DOHH2 (cell line): ENCODE measurements at regions not wholly inside any gene's neighbourhood (a gene's known extent, or its start where the extent isn't known, plus 50 kb on each side); places are given as distances from the start of the nearest gene placed in this dataset.
"Not testable (repeated sequence)": the region's sequence is repeated elsewhere in the genome, so short reads cannot be mapped to it uniquely, and the experiment has no call there.

Experiments used
- H3F3A ChIP-seq: fragments of 200-600 bp; sonication (generic), shearing (Covaris generic); 2 replicates; pipeline ENCODE4 v1.6.0; 2016; ENCODE audit warnings: antibody characterized with exemption, mild to moderate bottlenecking; ENCODE audit not compliant: control insufficient read depth, insufficient read depth
- H3K27ac ChIP-seq: fragments of 200-600 bp; sonication (generic); 2 replicates; pipeline ENCODE4 v1.5.1; 2014; ENCODE audit warnings: low read depth, mild to moderate bottlenecking, low read length, moderate library complexity
- H3K27me3 ChIP-seq: fragments of 200-600 bp; sonication (generic); 2 replicates; pipeline ENCODE4 v1.6.1; 2014; ENCODE audit warnings: mild to moderate bottlenecking, low read length, mixed read lengths; ENCODE audit not compliant: control insufficient read depth
- H3K36me3 ChIP-seq: fragments of 200-600 bp; sonication (generic); 2 replicates; pipeline ENCODE4 v1.6.1; 2014; ENCODE audit warnings: mild to moderate bottlenecking, low read length, moderate library complexity, mixed read lengths; ENCODE audit not compliant: control insufficient read depth
- H3K4me1 ChIP-seq: fragments of 200-600 bp; sonication (generic); 2 replicates; pipeline ENCODE4 v1.6.1; 2014; ENCODE audit warnings: mild to moderate bottlenecking, low read length, mixed read lengths; ENCODE audit not compliant: control insufficient read depth
- H3K4me2 ChIP-seq: fragments of 200-600 bp; sonication (generic); 2 replicates; pipeline ENCODE4 v1.6.0; 2014; ENCODE audit warnings: mild to moderate bottlenecking, low read length, moderate library complexity
- H3K4me3 ChIP-seq: fragments of 200-600 bp; sonication (generic); 2 replicates; pipeline ENCODE4 v1.5.1; 2014; ENCODE audit warnings: mild to moderate bottlenecking, low read length, mixed read lengths
- H3K79me2 ChIP-seq: fragments of 200-600 bp; sonication (generic); 2 replicates; pipeline ENCODE4 v1.6.1; 2014; ENCODE audit warnings: mild to moderate bottlenecking, low read length, mixed read lengths; ENCODE audit not compliant: control insufficient read depth
- H3K9me2 ChIP-seq: fragments of 200-600 bp; sonication (generic); replicated peaks from 2 replicates; pipeline ENCODE4 v1.6.1; 2014; ENCODE audit warnings: mild to moderate bottlenecking, low read length, mixed read lengths; ENCODE audit not compliant: control insufficient read depth
- H3K9me3 ChIP-seq: fragments of 200-600 bp; sonication (generic); 2 replicates; pipeline ENCODE4 v1.6.1; 2014; ENCODE audit warnings: antibody characterized with exemption, low read length, mixed read lengths; ENCODE audit not compliant: control insufficient read depth, insufficient read depth
- H4K20me1 ChIP-seq: fragments of 200-600 bp; sonication (generic); 2 replicates; pipeline ENCODE4 v1.6.0; 2014; ENCODE audit warnings: low read depth, mild to moderate bottlenecking, antibody characterized with exemption, low read length, moderate library complexity; ENCODE audit not compliant: control insufficient read depth, insufficient read depth
- CTCF ChIP-seq: fragments of 200-600 bp; sonication (generic); IDR thresholded peaks from one replicate; pipeline ENCODE4 v1.5.1; 2014; ENCODE audit warnings: antibody characterized with exemption, mild to moderate bottlenecking, low read depth, low read length; ENCODE audit not compliant: poor library complexity, severe bottlenecking
- EZH2phosphoT487 ChIP-seq: fragments of 200-600 bp; sonication (generic); IDR thresholded peaks from 2 replicates; pipeline ENCODE4 v1.6.1; 2017; ENCODE audit warnings: borderline replicate concordance, mild to moderate bottlenecking, antibody characterized with exemption, low read length, moderate library complexity, mixed read lengths

DNA sequence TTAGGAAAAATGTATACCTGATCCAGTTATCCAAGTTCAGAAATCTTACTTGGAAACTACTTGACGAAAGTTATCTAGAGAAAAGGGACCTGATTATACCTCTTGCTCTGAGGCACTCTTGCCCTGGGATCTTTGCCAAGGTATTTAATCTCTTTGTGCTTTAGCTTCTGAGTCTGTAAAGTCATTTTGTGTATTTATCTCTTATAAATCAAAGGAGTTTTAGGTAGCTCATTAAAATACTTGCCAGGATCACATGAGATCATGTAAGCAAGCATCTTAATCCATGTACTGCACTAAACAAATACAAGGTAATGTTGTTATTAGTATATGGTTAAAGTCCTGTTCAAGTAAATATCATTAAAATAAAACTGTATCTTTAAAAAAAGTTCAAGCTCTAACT lies 147.5 kb downstream of the IPO8 start:
- H3F3A ChIP-seq = no peaks in the 10 kb centered on the region
- H3K27ac ChIP-seq = no peak overlapping the region
- no peaks in the 10 kb centered on the region for H3K27me3 ChIP-seq
- no peak overlapping the region for H3K4me2 ChIP-seq
- H3K9me3 ChIP-seq = no peaks in the 10 kb centered on the region
- TF ChIP-seq EZH2phosphoT487 (no peak), CTCF (no peak)
- no peaks in the 10 kb centered on the region for H3K36me3 ChIP-seq
- no peaks in the 10 kb centered on the region for H3K79me2 ChIP-seq
- no peaks in the 10 kb centered on the region for H3K9me2 ChIP-seq
- H3K4me1 ChIP-seq = no peaks in the 10 kb centered on the region
- H4K20me1 ChIP-seq = no peaks in the 10 kb centered on the region
- no peak overlapping the region for H3K4me3 ChIP-seq

- Histone ChIP-seq H3K4me2 (no peak overlapping the region), H3K4me3 (no peak overlapping the region), H3K27me3 (no peaks in the 10 kb centered on the region), H3K79me2 (no peaks in the 10 kb centered on the region), H3K36me3 (no peaks in the 10 kb centered on the region), H4K20me1 (no peaks in the 10 kb centered on the region), H3K9me2 (no peaks in the 10 kb centered on the region), H3K9me3 (no peaks in the 10 kb centered on the region), H3F3A (no peaks in the 10 kb centered on the region), H3K27ac (no peak overlapping the region), H3K4me1 (no peaks in the 10 kb centered on the region)
- TF ChIP-seq EZH2phosphoT487 = no peak
Measured at GRCh38 chr12:30546121-30546520, 149.5 kb downstream of the IPO8 start.

DNA sequence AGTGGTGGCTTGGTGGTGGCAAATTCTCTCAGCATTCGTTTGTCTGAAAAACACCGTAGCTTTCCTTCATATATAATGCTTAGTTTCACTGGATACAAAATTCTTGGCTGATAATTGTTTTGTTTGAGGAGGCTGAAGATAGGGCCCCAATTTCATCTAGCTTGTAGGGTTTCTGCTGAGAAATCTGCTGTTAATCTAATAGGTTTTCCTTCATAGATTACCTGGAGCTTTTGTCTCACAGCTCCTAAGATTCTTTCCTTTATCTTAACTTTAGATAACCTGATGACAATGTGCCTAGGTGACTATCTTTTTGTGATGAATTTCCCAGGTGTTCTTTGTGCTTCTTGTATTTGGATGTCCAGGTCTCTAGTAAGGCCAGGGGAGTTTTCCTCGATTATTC lies 151.0 kb downstream of the IPO8 start:
- H3K9me3 ChIP-seq, H4K20me1 ChIP-seq, H3K27ac ChIP-seq, H3K27me3 ChIP-seq, H3K4me1 ChIP-seq, H3F3A ChIP-seq, H3K9me2 ChIP-seq, H3K79me2 ChIP-seq, H3K36me3 ChIP-seq, H3K4me3 ChIP-seq, H3K4me2 ChIP-seq: not testable (repeated sequence)

- Histone ChIP-seq H3K4me2 (no peak overlapping the region), H3K4me1 (no peaks in the 10 kb centered on the region), H3K4me3 (no peak overlapping the region), H3K79me2 (no peaks in the 10 kb centered on the region), H4K20me1 (no peaks in the 10 kb centered on the region), H3K9me3 (no peaks in the 10 kb centered on the region), H3K27me3 (no peaks in the 10 kb centered on the region), H3K36me3 (no peaks in the 10 kb centered on the region), H3K9me2 (no peaks in the 10 kb centered on the region), H3K27ac (no peak overlapping the region), H3F3A (no peaks in the 10 kb centered on the region)
- TF ChIP-seq EZH2phosphoT487 (no peak), CTCF (no peak)
Measured at GRCh38 chr12:30537228-30537627, 158.4 kb downstream of the IPO8 start.
